Stimulated activated CD8-positive, alpha-beta memory T cell treated with anti-CD3 and anti-CD28 coated beads, Interleukin-12 subunit alpha, Interleukin-12 subunit beta, amount 100 ng/mL, for 1 hour (primary cell): ENCODE measurements at regions not wholly inside any gene's neighbourhood (a gene's known extent, or its start where the extent isn't known, plus 50 kb on each side); places are given as distances from the start of the nearest gene placed in this dataset.
"Not testable (repeated sequence)": the region's sequence is repeated elsewhere in the genome, so short reads cannot be mapped to it uniquely, and the experiment has no call there.

Source experiments
- DNase-seq: peaks from one replicate; pipeline ENCODE4 v3.0.0-alpha.2; 2020; ENCODE audit warnings: low read depth

- no peak for DNase-seq
Measured at GRCh38 chr5:2169850-2170760, 287.4 kb upstream of the IRX4 start.

GRCh38 chr5:2169430-2169808, 286.7 kb upstream of the IRX4 start:
- no peak for DNase-seq

- DNase-seq, result no peak
Measured at GRCh38 chr5:2168601-2169429, 286.1 kb upstream of the IRX4 start.

GRCh38 chr5:2167671-2168070, 284.9 kb upstream of the IRX4 start:
- no peak for DNase-seq

- no peak for DNase-seq
Measured at GRCh38 chr5:2166979-2167377, 284.3 kb upstream of the IRX4 start.

- no peak for DNase-seq
Measured at GRCh38 chr5:2166306-2166978, 283.7 kb upstream of the IRX4 start.

GRCh38 chr5:2165615-2166305, 283.0 kb upstream of the IRX4 start:
- DNase-seq, result no peak

- no peak for DNase-seq
Measured at GRCh38 chr5:2165203-2165602, 282.5 kb upstream of the IRX4 start.

GRCh38 chr5:2164586-2164985, 281.9 kb upstream of the IRX4 start:
- DNase-seq, result no peak

GRCh38 chr5:2163940-2164490, 281.3 kb upstream of the IRX4 start:
- no peak for DNase-seq

GRCh38 chr5:2163060-2163856, 280.5 kb upstream of the IRX4 start:
- no peak for DNase-seq

- DNase-seq, result no peak
Measured at GRCh38 chr5:2160811-2161210, 278.1 kb upstream of the IRX4 start.

- no peak for DNase-seq
Measured at GRCh38 chr5:2158767-2159166, 276.0 kb upstream of the IRX4 start.

- no peak for DNase-seq
Measured at GRCh38 chr5:2158109-2158508, 275.4 kb upstream of the IRX4 start.

GRCh38 chr5:2157372-2157771, 274.6 kb upstream of the IRX4 start:
- DNase-seq, result no peak

- DNase-seq, result no peak
Measured at GRCh38 chr5:2156358-2157059, 273.8 kb upstream of the IRX4 start.

- DNase-seq, result no peak
Measured at GRCh38 chr5:2155556-2155955, 272.8 kb upstream of the IRX4 start.

- DNase-seq, result no peak
Measured at GRCh38 chr5:2153802-2154201, 271.1 kb upstream of the IRX4 start.

GRCh38 chr5:2153350-2153749, 270.6 kb upstream of the IRX4 start:
- no peak for DNase-seq

- DNase-seq, result not testable (repeated sequence)
Measured at GRCh38 chr5:2151301-2151888, 268.7 kb upstream of the IRX4 start.
